SK-N-SH treated with all-trans-retinoic acid at 6 μM for 48 hours (cell line): ENCODE measurements at regions not wholly inside any gene's neighbourhood (a gene's known extent, or its start where the extent isn't known, plus 50 kb on each side); places are given as distances from the start of the nearest gene placed in this dataset.

Experiments
- ATAC-seq: fragments of 200-7000 bp; cut with Tn5 transposase; 3 replicates; pipeline ENCODE4 v1.9.1; 2020; ENCODE audit warnings: mild to moderate bottlenecking, moderate library complexity
- ARNTL ChIP-seq: fragments of 450-650 bp; formaldehyde crosslinking; IDR thresholded peaks from 2 replicates; pipeline ENCODE4 v1.5.0; 2020; ENCODE audit warnings: low read depth, mild to moderate bottlenecking, moderate library complexity, borderline replicate concordance
- CSDC2 ChIP-seq: fragments of 250-450 bp; sonication (Bioruptor Pico); IDR thresholded peaks from 2 replicates; pipeline ENCODE4 v1.5.0; 2020; ENCODE audit warnings: mild to moderate bottlenecking, moderate library complexity
- ESRRG ChIP-seq: fragments of 250-450 bp; sonication (Bioruptor Pico); IDR thresholded peaks from 2 replicates; pipeline ENCODE4 v1.6.1; 2021; ENCODE audit warnings: mild to moderate bottlenecking
- ISL1 ChIP-seq: fragments of 250-450 bp; sonication (Bioruptor Pico); IDR thresholded peaks from 2 replicates; pipeline ENCODE4 v2.1.2; 2022; ENCODE audit warnings: mild to moderate bottlenecking, moderate library complexity
- OSR1 ChIP-seq: fragments of 250-450 bp; sonication (Bioruptor Pico); IDR thresholded peaks from 2 replicates; pipeline ENCODE4 v1.8.0; 2022; ENCODE audit warnings: moderate library complexity, mild to moderate bottlenecking, inconsistent platforms
- PPARA ChIP-seq: fragments of 250-450 bp; sonication (Bioruptor Pico); IDR thresholded peaks from 2 replicates; pipeline ENCODE4 v1.5.0; 2020; ENCODE audit warnings: mild to moderate bottlenecking, borderline replicate concordance
- RARB ChIP-seq: fragments of 250-450 bp; sonication (Bioruptor Pico); IDR thresholded peaks from 2 replicates; pipeline ENCODE4 v1.8.0; 2021; ENCODE audit warnings: mild to moderate bottlenecking, moderate library complexity
- SNAI2 ChIP-seq: fragments of 250-450 bp; sonication (Bioruptor Pico); IDR thresholded peaks from 2 replicates; pipeline ENCODE4 v1.5.0; 2020; ENCODE audit warnings: mild to moderate bottlenecking, moderate library complexity
- TCF4 ChIP-seq: fragments of 250-450 bp; sonication (Bioruptor Pico); IDR thresholded peaks from 2 replicates; pipeline ENCODE4 v1.8.0; 2021; ENCODE audit warnings: mild to moderate bottlenecking, moderate library complexity, borderline replicate concordance
- TOX ChIP-seq: fragments of 250-450 bp; sonication (Bioruptor Pico); IDR thresholded peaks from 2 replicates; pipeline ENCODE4 v1.8.0; 2021; ENCODE audit warnings: mild to moderate bottlenecking, moderate library complexity, borderline replicate concordance
- ZC3H10 ChIP-seq: fragments of 250-450 bp; sonication (Bioruptor Pico); IDR thresholded peaks from 2 replicates; pipeline ENCODE4 v1.5.1; 2021; ENCODE audit warnings: mild to moderate bottlenecking, moderate library complexity
- ZFP3 ChIP-seq: fragments of 250-450 bp; sonication (Bioruptor Pico); IDR thresholded peaks from 2 replicates; pipeline ENCODE4 v1.5.0; 2020; ENCODE audit warnings: mild to moderate bottlenecking, moderate library complexity
- ZFP30 ChIP-seq: fragments of 450-650 bp; formaldehyde crosslinking; IDR thresholded peaks from 2 replicates; pipeline ENCODE4 v1.5.0; 2022; ENCODE audit warnings: mild to moderate bottlenecking, moderate library complexity
- ZNF565 ChIP-seq: fragments of 450-650 bp; formaldehyde crosslinking; conservative IDR thresholded peaks from 2 replicates; pipeline ENCODE4 v1.5.0; 2020; ENCODE audit warnings: low read depth, mild to moderate bottlenecking, moderate library complexity
- TF ChIP-seq, protein P1 (sequence below): fragments of 250-450 bp; sonication (Bioruptor Pico); IDR thresholded peaks from 2 replicates; pipeline ENCODE4 v1.8.0; 2020; ENCODE audit warnings: mild to moderate bottlenecking, moderate library complexity, borderline replicate concordance
- TF ChIP-seq, protein P2 (sequence below): fragments of 250-450 bp; sonication (Bioruptor Pico); IDR thresholded peaks from 2 replicates; pipeline ENCODE4 v1.8.0; 2021; ENCODE audit warnings: low read depth, mild to moderate bottlenecking, moderate library complexity, borderline replicate concordance
- TF ChIP-seq, protein P3 (sequence below): fragments of 250-450 bp; sonication (Bioruptor Pico); IDR thresholded peaks from 2 replicates; pipeline ENCODE4 v1.5.0; 2020; ENCODE audit warnings: mild to moderate bottlenecking, moderate library complexity
- TF ChIP-seq, protein P4 (sequence below): fragments of 250-450 bp; sonication (Bioruptor Pico); IDR thresholded peaks from 2 replicates; pipeline ENCODE4 v1.5.1; 2021; ENCODE audit warnings: mild to moderate bottlenecking, moderate library complexity
- TF ChIP-seq, protein P5 (sequence below): fragments of 250-450 bp; sonication (Bioruptor Pico); IDR thresholded peaks from 2 replicates; pipeline ENCODE4 v1.5.1; 2020; ENCODE audit warnings: low read depth, mild to moderate bottlenecking, moderate library complexity

DNA sequence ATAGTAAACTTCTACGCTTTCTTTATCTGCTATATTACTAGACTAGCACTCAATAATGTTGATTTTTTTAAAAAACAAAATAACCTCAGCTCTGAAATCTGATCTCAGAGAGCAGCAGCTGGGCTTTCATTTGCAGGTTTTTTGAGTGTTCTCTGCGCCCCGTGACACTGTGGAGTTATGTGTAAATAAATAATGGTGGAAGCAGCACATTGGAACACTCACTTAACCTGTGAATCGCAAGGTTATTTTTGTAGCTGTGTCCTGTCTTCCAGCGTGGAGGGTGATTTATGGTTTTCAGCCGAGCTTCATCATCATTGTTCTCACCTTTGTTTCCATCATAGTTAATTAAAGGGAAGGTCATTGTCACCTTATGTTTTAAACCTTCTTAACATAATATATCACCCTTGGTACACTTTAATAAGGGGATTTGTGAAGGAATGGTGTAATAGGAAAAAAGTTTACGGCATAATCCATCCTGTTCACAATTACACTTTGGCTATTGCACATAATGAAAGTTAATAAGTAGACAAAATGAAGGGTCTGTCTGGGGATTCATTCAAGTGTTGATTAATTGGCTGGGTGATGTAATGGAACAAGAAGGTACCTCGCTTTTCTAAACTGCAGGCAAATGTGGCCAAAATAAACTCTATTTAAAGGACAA is 493.3 kb upstream of the ADAMTS16 start:
- TF ChIP-seq ZFP3 (CRISPR knock-in tag) = no peak
- TF ChIP-seq PPARA (CRISPR knock-in tag) = no peak
- no peak for TF ChIP-seq ESRRG (CRISPR knock-in tag)
- no peak for TF ChIP-seq ARNTL (CRISPR knock-in tag)
- no peak for TF ChIP-seq ISL1
- ATAC-seq = no peak

DNA sequence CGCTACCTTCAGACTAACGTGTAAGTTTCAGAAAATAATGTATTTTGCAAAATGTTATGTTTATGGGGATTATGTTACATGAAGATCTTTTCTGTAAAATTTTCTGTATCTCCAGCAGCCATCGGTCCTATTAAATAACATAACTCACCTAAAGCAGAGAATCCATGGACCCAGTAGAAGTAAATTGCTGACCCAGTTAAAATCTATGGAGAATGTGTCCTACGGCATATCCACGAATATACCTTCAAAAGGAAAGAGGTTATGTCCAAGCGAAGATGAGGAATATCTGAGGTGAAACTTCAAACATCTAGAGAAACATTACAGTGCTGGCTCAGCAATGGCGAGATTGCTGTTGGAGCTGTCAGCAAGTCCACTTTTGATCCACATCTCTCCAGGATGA is 492.2 kb upstream of the ADAMTS16 start:
- no peak for TF ChIP-seq SNAI2 (CRISPR knock-in tag)
- no peak for ATAC-seq

DNA sequence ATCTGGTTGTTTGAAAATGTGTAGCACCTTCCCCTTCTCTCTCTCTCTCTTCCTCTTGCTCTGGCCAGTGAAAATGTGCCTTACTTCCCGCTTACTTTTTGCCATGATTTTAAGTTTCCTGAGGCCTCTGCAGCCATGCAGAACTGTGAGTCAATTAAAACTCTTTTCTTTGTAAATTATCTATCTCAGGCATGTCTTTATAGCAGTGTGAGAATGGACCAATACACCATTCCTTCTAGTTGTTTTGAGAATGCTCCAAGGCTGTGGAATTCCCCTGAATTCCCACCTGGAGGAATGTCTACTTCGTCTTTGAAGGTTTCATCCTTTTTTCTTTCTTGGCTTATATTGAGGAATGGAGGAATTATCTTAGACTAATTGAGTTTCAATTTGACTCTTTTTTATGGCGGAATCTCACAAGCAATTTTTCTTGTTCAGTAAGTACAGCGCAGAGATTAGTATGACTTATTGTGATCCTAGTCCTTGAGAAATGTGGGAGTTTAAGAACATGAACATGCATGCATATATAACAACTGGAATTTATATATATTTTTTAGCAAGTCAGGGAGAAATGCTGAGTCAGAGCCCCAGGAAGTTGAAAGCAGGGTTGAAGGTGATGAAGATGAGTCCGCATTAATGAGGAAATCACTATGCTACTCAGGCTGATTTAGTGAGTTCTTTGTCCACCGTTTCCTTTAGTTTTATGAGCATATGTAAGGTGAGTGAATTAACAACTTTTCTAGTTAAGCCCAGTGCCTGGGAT is 488.1 kb upstream of the ADAMTS16 start:
- TF ChIP-seq RARB (CRISPR knock-in tag) = no peak
- no peak for TF ChIP-seq ZNF565 (CRISPR knock-in tag)
- TF ChIP-seq TOX (CRISPR knock-in tag) = no peak
- TF ChIP-seq, protein P1, sequence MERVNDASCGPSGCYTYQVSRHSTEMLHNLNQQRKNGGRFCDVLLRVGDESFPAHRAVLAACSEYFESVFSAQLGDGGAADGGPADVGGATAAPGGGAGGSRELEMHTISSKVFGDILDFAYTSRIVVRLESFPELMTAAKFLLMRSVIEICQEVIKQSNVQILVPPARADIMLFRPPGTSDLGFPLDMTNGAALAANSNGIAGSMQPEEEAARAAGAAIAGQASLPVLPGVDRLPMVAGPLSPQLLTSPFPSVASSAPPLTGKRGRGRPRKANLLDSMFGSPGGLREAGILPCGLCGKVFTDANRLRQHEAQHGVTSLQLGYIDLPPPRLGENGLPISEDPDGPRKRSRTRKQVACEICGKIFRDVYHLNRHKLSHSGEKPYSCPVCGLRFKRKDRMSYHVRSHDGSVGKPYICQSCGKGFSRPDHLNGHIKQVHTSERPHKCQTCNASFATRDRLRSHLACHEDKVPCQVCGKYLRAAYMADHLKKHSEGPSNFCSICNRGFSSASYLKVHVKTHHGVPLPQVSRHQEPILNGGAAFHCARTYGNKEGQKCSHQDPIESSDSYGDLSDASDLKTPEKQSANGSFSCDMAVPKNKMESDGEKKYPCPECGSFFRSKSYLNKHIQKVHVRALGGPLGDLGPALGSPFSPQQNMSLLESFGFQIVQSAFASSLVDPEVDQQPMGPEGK (CRISPR knock-in tag) = no peak
- no peak for TF ChIP-seq ZFP3 (CRISPR knock-in tag)
- TF ChIP-seq, protein P2, sequence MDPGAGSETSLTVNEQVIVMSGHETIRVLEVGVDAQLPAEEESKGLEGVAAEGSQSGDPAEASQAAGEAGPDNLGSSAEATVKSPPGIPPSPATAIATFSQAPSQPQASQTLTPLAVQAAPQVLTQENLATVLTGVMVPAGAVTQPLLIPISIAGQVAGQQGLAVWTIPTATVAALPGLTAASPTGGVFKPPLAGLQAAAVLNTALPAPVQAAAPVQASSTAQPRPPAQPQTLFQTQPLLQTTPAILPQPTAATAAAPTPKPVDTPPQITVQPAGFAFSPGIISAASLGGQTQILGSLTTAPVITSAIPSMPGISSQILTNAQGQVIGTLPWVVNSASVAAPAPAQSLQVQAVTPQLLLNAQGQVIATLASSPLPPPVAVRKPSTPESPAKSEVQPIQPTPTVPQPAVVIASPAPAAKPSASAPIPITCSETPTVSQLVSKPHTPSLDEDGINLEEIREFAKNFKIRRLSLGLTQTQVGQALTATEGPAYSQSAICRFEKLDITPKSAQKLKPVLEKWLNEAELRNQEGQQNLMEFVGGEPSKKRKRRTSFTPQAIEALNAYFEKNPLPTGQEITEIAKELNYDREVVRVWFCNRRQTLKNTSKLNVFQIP (CRISPR knock-in tag) = no peak
- TF ChIP-seq, protein P3, sequence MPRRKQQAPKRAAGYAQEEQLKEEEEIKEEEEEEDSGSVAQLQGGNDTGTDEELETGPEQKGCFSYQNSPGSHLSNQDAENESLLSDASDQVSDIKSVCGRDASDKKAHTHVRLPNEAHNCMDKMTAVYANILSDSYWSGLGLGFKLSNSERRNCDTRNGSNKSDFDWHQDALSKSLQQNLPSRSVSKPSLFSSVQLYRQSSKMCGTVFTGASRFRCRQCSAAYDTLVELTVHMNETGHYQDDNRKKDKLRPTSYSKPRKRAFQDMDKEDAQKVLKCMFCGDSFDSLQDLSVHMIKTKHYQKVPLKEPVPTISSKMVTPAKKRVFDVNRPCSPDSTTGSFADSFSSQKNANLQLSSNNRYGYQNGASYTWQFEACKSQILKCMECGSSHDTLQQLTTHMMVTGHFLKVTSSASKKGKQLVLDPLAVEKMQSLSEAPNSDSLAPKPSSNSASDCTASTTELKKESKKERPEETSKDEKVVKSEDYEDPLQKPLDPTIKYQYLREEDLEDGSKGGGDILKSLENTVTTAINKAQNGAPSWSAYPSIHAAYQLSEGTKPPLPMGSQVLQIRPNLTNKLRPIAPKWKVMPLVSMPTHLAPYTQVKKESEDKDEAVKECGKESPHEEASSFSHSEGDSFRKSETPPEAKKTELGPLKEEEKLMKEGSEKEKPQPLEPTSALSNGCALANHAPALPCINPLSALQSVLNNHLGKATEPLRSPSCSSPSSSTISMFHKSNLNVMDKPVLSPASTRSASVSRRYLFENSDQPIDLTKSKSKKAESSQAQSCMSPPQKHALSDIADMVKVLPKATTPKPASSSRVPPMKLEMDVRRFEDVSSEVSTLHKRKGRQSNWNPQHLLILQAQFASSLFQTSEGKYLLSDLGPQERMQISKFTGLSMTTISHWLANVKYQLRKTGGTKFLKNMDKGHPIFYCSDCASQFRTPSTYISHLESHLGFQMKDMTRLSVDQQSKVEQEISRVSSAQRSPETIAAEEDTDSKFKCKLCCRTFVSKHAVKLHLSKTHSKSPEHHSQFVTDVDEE (CRISPR knock-in tag) = no peak
- no peak for TF ChIP-seq CSDC2 (CRISPR knock-in tag)
- TF ChIP-seq, protein P4, sequence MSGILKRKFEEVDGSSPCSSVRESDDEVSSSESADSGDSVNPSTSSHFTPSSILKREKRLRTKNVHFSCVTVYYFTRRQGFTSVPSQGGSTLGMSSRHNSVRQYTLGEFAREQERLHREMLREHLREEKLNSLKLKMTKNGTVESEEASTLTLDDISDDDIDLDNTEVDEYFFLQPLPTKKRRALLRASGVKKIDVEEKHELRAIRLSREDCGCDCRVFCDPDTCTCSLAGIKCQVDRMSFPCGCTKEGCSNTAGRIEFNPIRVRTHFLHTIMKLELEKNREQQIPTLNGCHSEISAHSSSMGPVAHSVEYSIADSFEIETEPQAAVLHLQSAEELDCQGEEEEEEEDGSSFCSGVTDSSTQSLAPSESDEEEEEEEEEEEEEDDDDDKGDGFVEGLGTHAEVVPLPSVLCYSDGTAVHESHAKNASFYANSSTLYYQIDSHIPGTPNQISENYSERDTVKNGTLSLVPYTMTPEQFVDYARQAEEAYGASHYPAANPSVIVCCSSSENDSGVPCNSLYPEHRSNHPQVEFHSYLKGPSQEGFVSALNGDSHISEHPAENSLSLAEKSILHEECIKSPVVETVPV (CRISPR knock-in tag) = no peak
- TF ChIP-seq ESRRG (CRISPR knock-in tag) = no peak
- no peak for TF ChIP-seq OSR1 (CRISPR knock-in tag)
- no peak for TF ChIP-seq TCF4 (CRISPR knock-in tag)
- no peak for TF ChIP-seq PPARA (CRISPR knock-in tag)
- TF ChIP-seq ZFP30 = no peak
- TF ChIP-seq ZC3H10 = no peak
- ATAC-seq = no peak

DNA sequence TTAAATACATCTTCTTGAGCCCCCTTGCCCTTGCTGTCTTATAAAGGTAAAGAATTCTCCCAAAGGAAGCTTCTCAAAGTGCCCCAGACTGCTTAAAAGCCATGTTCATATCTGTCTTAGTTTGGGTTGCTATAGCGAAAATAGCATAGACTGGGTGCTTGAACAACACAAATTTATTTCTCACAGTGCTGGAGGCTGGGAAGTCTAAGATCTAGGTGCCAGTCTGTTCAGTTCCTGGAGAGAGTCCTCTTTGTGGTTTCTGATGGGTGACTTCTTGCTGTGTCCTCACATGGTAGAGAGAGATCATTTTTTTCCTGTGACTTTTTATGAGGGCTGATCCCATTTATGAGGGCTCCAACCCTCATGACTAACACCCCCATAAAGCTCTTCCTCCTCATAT is 486.7 kb upstream of the ADAMTS16 start:
- TF ChIP-seq SNAI2 (CRISPR knock-in tag) = no peak
- TF ChIP-seq CSDC2 (CRISPR knock-in tag) = no peak
- TF ChIP-seq ZFP30 = no peak
- TF ChIP-seq, protein P4 (CRISPR knock-in tag) = no peak
- TF ChIP-seq, protein P5, sequence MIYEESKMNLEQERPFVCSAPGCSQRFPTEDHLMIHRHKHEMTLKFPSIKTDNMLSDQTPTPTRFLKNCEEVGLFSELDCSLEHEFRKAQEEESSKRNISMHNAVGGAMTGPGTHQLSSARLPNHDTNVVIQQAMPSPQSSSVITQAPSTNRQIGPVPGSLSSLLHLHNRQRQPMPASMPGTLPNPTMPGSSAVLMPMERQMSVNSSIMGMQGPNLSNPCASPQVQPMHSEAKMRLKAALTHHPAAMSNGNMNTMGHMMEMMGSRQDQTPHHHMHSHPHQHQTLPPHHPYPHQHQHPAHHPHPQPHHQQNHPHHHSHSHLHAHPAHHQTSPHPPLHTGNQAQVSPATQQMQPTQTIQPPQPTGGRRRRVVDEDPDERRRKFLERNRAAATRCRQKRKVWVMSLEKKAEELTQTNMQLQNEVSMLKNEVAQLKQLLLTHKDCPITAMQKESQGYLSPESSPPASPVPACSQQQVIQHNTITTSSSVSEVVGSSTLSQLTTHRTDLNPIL (CRISPR knock-in tag) = no peak
- TF ChIP-seq ARNTL (CRISPR knock-in tag) = no peak
- ATAC-seq = no peak
